A549 (cell line): ENCODE measurements at regions not wholly inside any gene's neighbourhood (a gene's known extent, or its start where the extent isn't known, plus 50 kb on each side); places are given as distances from the start of the nearest gene placed in this dataset.

Experiments used
- ATAC-seq, 2 experiments: fragments of 200-7000 bp in 1 of 2; fragments of >200 bp in 1 of 2; cut with Nextera tagmentation in 1 of 2; cut with Tn5 transposase in 1 of 2; 3 replicates each; pipeline versions ENCODE4 v1.8.0 to v1.9.1; 2018 to 2020; ENCODE audit warnings: mild to moderate bottlenecking in 1 of 2, moderate library complexity in 1 of 2
- CTCF ChIA-PET: fragments of 300-600 bp; sonication (Branson Sonifier 250); formaldehyde crosslinking; extraction: SDS; loops from one replicate; lab custom pipeline; 2021; ENCODE audit warnings: antibody characterized with exemption, inconsistent platforms; lab: Yijun Ruan, JAX
- POLR2A ChIA-PET: fragments of 350-600 bp; formaldehyde crosslinking; extraction: SDS; loops from one replicate; lab custom pipeline; 2021; ENCODE audit warnings: antibody characterized with exemption, inconsistent platforms; lab: Yijun Ruan, JAX
- DNase-seq, 2 experiments: peaks; one replicate each; pipeline versions ENCODE4 v3.0.0 to v3.0.0-alpha.2; 2011 to 2016; ENCODE audit warnings: low read depth in 1 of 2, low spot score in 1 of 2
- FAIRE-seq: peaks from 2 replicates; lab custom pipeline; 2011; peaks lifted over from hg19 to GRCh38; lab: Jason Lieb, UNC
- H3K27ac ChIP-seq, 2 experiments: fragments of >200 bp; sonication (Bioruptor Twin); formaldehyde crosslinking; 3 replicates each; pipeline ENCODE4 v1.5.1; 2016 to 2017
- H3K4me1 ChIP-seq: fragments of >200 bp; sonication (Bioruptor Twin); formaldehyde crosslinking; 3 replicates; pipeline ENCODE4 v1.6.1; 2016
- H3K4me2 ChIP-seq: fragments of >200 bp; sonication (Bioruptor Twin); formaldehyde crosslinking; 3 replicates; pipeline ENCODE4 v1.6.1; 2016
- H3K4me3 ChIP-seq: fragments of >200 bp; sonication (Bioruptor Twin); formaldehyde crosslinking; 3 replicates; pipeline ENCODE4 v1.5.1; 2016
- H3K9me3 ChIP-seq: fragments of >200 bp; sonication (Bioruptor Twin); formaldehyde crosslinking; 3 replicates; pipeline ENCODE4 v1.6.1; 2016
- CBX2 ChIP-seq: fragments of 200-600 bp; sonication (generic); IDR thresholded peaks from 2 replicates; pipeline ENCODE4 v1.6.1; 2016; ENCODE audit warnings: low read depth, mild to moderate bottlenecking, borderline replicate concordance
- CBX8 ChIP-seq: fragments of 200-600 bp; sonication (generic); IDR thresholded peaks from 2 replicates; pipeline ENCODE4 v1.6.1; 2016
- E2F6 ChIP-seq: IDR thresholded peaks from 2 replicates; pipeline ENCODE4 v1.6.1; 2012; ENCODE audit warnings: low read depth, borderline replicate concordance
- EHF ChIP-seq: fragments of 250-450 bp; sonication (Bioruptor Pico); IDR thresholded peaks from 2 replicates; pipeline ENCODE4 v1.5.0; 2020; ENCODE audit warnings: mild to moderate bottlenecking
- ESRRA ChIP-seq: fragments of 150-350 bp; IDR thresholded peaks from 2 replicates; pipeline ENCODE4 v1.6.1; 2014; ENCODE audit warnings: mild to moderate bottlenecking, low read length, borderline replicate concordance
- FOSL2 ChIP-seq, 2 experiments: fragments of 450-650 bp in 1 of 2; fragments of >200 bp in 1 of 2; sonication (Bioruptor Twin) in 1 of 2; formaldehyde crosslinking; IDR thresholded peaks; 2 replicates each; pipeline versions ENCODE4 v1.5.0 to v1.6.1; 2016 to 2020; ENCODE audit warnings: mild to moderate bottlenecking in 1 of 2, moderate library complexity in 1 of 2
- FOXS1 ChIP-seq: fragments of 250-450 bp; sonication (Bioruptor Pico); IDR thresholded peaks from 2 replicates; pipeline ENCODE4 v1.5.0; 2020; ENCODE audit warnings: mild to moderate bottlenecking, moderate library complexity
- JUN ChIP-seq, 2 experiments: fragments of >200 bp; sonication (Bioruptor Twin); formaldehyde crosslinking; IDR thresholded peaks; 2 replicates in 1 of 2; 3 replicates in 1 of 2; pipeline ENCODE4 v1.6.1; 2016 to 2017
- MAFK ChIP-seq: fragments of 450-650 bp; IDR thresholded peaks from 2 replicates; pipeline ENCODE4 v1.6.1; 2014; ENCODE audit not compliant: partially characterized antibody
- MYC ChIP-seq: IDR thresholded peaks from 2 replicates; pipeline ENCODE4 v1.6.1; 2012; ENCODE audit warnings: mild to moderate bottlenecking, inconsistent platforms, low read length, improper control_type of control experiment, borderline replicate concordance
- NPAS2 ChIP-seq: fragments of 250-450 bp; sonication (Bioruptor Pico); IDR thresholded peaks from 2 replicates; pipeline ENCODE4 v1.8.0; 2022; ENCODE audit warnings: mild to moderate bottlenecking, moderate library complexity, borderline replicate concordance
- NR3C1 ChIP-seq: fragments of >200 bp; sonication (Bioruptor Twin); formaldehyde crosslinking; IDR thresholded peaks from 3 replicates; pipeline ENCODE4 v1.6.1; 2017
- PHF8 ChIP-seq: fragments of 200-600 bp; sonication (generic); IDR thresholded peaks from 2 replicates; pipeline ENCODE4 v1.6.1; 2016; ENCODE audit warnings: low read depth, mild to moderate bottlenecking, antibody characterized with exemption, moderate library complexity, borderline replicate concordance
- POLR2A ChIP-seq: IDR thresholded peaks from 2 replicates; pipeline ENCODE4 v1.6.1; 2012; ENCODE audit warnings: mild to moderate bottlenecking, low read length
- SREBF2 ChIP-seq: fragments of 450-650 bp; IDR thresholded peaks from 2 replicates; pipeline ENCODE4 v1.6.1; 2014; ENCODE audit warnings: mild to moderate bottlenecking, moderate library complexity
- ZFP36 ChIP-seq: fragments of 450-650 bp; IDR thresholded peaks from 2 replicates; pipeline ENCODE4 v1.6.1; 2014; ENCODE audit warnings: borderline replicate concordance; ENCODE audit not compliant: partially characterized antibody
- ZSCAN20 ChIP-seq: fragments of 250-450 bp; sonication (Bioruptor Pico); IDR thresholded peaks from 2 replicates; pipeline ENCODE4 v1.8.0; 2022; ENCODE audit warnings: mild to moderate bottlenecking, moderate library complexity
- WGBS: methylation state at CpG from one replicate; pipeline ENCODE4 v1.1.6; 2017; ENCODE audit errors: missing lambda C conversion rate; 5-methylcytosine and 5-hydroxymethylcytosine counted together
- TF ChIP-seq, protein P1 (sequence below): fragments of >200 bp; sonication (Bioruptor Twin); formaldehyde crosslinking; IDR thresholded peaks from 3 replicates; pipeline ENCODE4 v1.5.1; 2016
- TF ChIP-seq, protein P2 (sequence below): IDR thresholded peaks from 2 replicates; pipeline ENCODE4 v1.6.1; 2012
- TF ChIP-seq, protein P3 (sequence below): IDR thresholded peaks from 2 replicates; pipeline ENCODE4 v1.6.1; 2012
- TF ChIP-seq, protein P4 (sequence below): fragments of 250-450 bp; sonication (Bioruptor Pico); IDR thresholded peaks from 2 replicates; pipeline ENCODE4 v1.5.0; 2020; ENCODE audit warnings: low read depth, mild to moderate bottlenecking, moderate library complexity
- TF ChIP-seq, protein P5 (sequence below): fragments of 450-650 bp; IDR thresholded peaks from 2 replicates; pipeline ENCODE4 v1.6.1; 2014; ENCODE audit warnings: antibody characterized with exemption

DNA sequence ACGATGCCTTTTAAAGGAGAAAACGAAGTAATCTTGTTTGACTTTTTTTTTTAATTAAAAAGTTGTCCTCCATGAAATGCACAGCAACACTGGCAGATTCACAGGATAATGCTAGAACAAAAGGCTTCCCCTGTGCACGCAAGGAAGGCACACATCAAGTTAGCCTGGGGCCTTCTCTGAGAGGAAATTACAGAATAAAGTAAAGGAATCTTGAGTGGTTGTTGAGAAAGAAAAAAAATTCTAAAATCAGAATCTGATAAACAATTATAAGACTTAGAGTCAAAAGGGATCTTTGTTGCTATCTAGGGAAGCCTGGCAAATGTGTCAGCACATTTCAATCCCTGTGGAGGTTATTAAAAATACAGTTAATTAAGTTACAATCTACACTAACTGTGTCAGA, 946.0 kb downstream of the IGSF11 start:
- Histone ChIP-seq H3K4me2 (no peak overlapping the region), H3K9me3 (peaks cover 9% of the 10 kb centered on the region; the same call in 1 of the 3 replicates), H3K27ac (no peak overlapping the region), H3K4me1 (no peaks in the 10 kb centered on the region), H3K4me3 (no peak overlapping the region)
- ChIA-PET CTCF (no interaction called here), POLR2A (no interaction called here)
- TF ChIP-seq E2F6 (no peak), PHF8 (no peak), FOSL2 (IDR thresholded peaks at IDR 0.05) (no peak), FOSL2 (CRISPR knock-in tag; IDR thresholded peaks at IDR 0.05) (no peak), ZFP36 (no peak), NPAS2 (CRISPR knock-in tag) (no peak)
- TF ChIP-seq, protein P1, sequence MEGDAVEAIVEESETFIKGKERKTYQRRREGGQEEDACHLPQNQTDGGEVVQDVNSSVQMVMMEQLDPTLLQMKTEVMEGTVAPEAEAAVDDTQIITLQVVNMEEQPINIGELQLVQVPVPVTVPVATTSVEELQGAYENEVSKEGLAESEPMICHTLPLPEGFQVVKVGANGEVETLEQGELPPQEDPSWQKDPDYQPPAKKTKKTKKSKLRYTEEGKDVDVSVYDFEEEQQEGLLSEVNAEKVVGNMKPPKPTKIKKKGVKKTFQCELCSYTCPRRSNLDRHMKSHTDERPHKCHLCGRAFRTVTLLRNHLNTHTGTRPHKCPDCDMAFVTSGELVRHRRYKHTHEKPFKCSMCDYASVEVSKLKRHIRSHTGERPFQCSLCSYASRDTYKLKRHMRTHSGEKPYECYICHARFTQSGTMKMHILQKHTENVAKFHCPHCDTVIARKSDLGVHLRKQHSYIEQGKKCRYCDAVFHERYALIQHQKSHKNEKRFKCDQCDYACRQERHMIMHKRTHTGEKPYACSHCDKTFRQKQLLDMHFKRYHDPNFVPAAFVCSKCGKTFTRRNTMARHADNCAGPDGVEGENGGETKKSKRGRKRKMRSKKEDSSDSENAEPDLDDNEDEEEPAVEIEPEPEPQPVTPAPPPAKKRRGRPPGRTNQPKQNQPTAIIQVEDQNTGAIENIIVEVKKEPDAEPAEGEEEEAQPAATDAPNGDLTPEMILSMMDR, result no peak
- FAIRE-seq, result no peak
- ATAC-seq, result no peak
- DNase-seq, result no peak
- WGBS, result 4% methylated on average over 3 of the region's 3 CpGs

- DNase-seq (no peak), ATAC-seq (no peak), FAIRE-seq (no peak)
- WGBS, result 10% methylated on average over 1 of the region's 1 CpG
- H3K4me3 ChIP-seq, result no peak overlapping the region
- ChIA-PET CTCF (no interaction called here), POLR2A (no interaction called here)
- H3K27ac ChIP-seq, result no peak overlapping the region
- peaks cover 14% of the 10 kb centered on the region; the same call in 1 of the 3 replicates for H3K9me3 ChIP-seq
- no peak for TF ChIP-seq EHF (CRISPR knock-in tag)
- TF ChIP-seq FOSL2 (IDR thresholded peaks at IDR 0.05), result no peak
- TF ChIP-seq FOSL2 (CRISPR knock-in tag; IDR thresholded peaks at IDR 0.05), result no peak
- no peak for TF ChIP-seq MAFK
- no peak for TF ChIP-seq CBX8
- TF ChIP-seq, protein P2, sequence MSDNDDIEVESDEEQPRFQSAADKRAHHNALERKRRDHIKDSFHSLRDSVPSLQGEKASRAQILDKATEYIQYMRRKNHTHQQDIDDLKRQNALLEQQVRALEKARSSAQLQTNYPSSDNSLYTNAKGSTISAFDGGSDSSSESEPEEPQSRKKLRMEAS, result no peak
- TF ChIP-seq ZSCAN20 (CRISPR knock-in tag), result no peak
- TF ChIP-seq PHF8, result no peak
- TF ChIP-seq POLR2A, result no peak
- TF ChIP-seq FOXS1 (CRISPR knock-in tag), result no peak
- H3K4me1 ChIP-seq, result no peaks in the 10 kb centered on the region
- H3K4me2 ChIP-seq, result no peak overlapping the region
These were observed 945.1 kb downstream of the IGSF11 start for GRCh38 chr3:118089563-118089962.

DNA sequence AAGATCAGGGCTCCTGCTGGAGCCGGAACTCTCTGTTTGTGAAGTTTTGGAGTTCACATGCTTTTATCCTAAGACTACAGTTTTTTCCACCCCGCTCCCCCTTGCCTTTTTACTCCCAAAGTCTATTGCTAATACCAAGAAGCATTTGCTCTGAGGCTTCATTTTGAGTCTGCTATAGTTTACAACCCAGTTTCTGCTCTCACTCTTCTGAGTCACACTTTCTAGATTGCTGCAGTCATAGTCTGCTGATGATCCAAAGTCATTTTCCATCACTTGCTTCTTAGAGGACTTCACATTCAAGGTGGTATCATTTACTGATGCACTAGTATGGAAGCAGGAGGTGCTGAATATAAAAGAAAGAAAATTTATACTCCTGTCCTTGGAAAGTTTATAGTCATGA, 937.4 kb downstream of the IGSF11 start:
- H3K4me1 ChIP-seq, result no peaks in the 10 kb centered on the region
- no peak for ATAC-seq
- H3K9me3 ChIP-seq, result peaks cover 12% of the 10 kb centered on the region; the same call in 1 of the 3 replicates
- TF ChIP-seq, protein P3, sequence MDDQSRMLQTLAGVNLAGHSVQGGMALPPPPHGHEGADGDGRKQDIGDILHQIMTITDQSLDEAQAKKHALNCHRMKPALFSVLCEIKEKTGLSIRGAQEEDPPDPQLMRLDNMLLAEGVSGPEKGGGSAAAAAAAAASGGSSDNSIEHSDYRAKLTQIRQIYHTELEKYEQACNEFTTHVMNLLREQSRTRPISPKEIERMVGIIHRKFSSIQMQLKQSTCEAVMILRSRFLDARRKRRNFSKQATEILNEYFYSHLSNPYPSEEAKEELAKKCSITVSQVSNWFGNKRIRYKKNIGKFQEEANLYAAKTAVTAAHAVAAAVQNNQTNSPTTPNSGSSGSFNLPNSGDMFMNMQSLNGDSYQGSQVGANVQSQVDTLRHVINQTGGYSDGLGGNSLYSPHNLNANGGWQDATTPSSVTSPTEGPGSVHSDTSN, result no peak
- TF ChIP-seq JUN (IDR thresholded peaks at IDR 0.05) (no peak), SREBF2 (no peak), NR3C1 (no peak), ESRRA (no peak), EHF (CRISPR knock-in tag) (no peak), MYC (no peak), CBX2 (no peak)
- TF ChIP-seq, protein P4, sequence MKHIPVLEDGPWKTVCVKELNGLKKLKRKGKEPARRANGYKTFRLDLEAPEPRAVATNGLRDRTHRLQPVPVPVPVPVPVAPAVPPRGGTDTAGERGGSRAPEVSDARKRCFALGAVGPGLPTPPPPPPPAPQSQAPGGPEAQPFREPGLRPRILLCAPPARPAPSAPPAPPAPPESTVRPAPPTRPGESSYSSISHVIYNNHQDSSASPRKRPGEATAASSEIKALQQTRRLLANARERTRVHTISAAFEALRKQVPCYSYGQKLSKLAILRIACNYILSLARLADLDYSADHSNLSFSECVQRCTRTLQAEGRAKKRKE, result no peak
- TF ChIP-seq, protein P5, sequence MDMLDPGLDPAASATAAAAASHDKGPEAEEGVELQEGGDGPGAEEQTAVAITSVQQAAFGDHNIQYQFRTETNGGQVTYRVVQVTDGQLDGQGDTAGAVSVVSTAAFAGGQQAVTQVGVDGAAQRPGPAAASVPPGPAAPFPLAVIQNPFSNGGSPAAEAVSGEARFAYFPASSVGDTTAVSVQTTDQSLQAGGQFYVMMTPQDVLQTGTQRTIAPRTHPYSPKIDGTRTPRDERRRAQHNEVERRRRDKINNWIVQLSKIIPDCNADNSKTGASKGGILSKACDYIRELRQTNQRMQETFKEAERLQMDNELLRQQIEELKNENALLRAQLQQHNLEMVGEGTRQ, result no peak
- H3K27ac ChIP-seq, result no peak overlapping the region
- ChIA-PET CTCF (no interaction called here), POLR2A (no interaction called here)
- 32% methylated on average over 2 of the region's 2 CpGs for WGBS
- no peak overlapping the region for H3K4me2 ChIP-seq
- no peak for FAIRE-seq
- H3K4me3 ChIP-seq, result no peak overlapping the region
- no peak for DNase-seq
